ENCODE measurements at regions not wholly inside any gene's neighbourhood (a gene's known extent, or its start where the extent isn't known, plus 50 kb on each side); places are given as distances from the start of the nearest gene placed in this dataset.

GRCh38 chr4:141914746-141915145 is 278.4 kb downstream of the IL15 start:
- TF ChIP-seq, protein P1, sequence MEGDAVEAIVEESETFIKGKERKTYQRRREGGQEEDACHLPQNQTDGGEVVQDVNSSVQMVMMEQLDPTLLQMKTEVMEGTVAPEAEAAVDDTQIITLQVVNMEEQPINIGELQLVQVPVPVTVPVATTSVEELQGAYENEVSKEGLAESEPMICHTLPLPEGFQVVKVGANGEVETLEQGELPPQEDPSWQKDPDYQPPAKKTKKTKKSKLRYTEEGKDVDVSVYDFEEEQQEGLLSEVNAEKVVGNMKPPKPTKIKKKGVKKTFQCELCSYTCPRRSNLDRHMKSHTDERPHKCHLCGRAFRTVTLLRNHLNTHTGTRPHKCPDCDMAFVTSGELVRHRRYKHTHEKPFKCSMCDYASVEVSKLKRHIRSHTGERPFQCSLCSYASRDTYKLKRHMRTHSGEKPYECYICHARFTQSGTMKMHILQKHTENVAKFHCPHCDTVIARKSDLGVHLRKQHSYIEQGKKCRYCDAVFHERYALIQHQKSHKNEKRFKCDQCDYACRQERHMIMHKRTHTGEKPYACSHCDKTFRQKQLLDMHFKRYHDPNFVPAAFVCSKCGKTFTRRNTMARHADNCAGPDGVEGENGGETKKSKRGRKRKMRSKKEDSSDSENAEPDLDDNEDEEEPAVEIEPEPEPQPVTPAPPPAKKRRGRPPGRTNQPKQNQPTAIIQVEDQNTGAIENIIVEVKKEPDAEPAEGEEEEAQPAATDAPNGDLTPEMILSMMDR (IDR thresholded peaks at IDR 0.05) = no peak
- TF ChIP-seq POLR2A (IDR thresholded peaks at IDR 0.05) = no peak
- TF ChIP-seq EP300 (IDR thresholded peaks at IDR 0.05) = no peak
